HG03354 (cell line): ENCODE measurements at regions not wholly inside any gene's neighbourhood (a gene's known extent, or its start where the extent isn't known, plus 50 kb on each side); places are given as distances from the start of the nearest gene placed in this dataset.

Experiments
- ATAC-seq: cut with Tn5 transposase; IDR thresholded peaks from one replicate; pipeline ENCODE4 v1.9.1; 2021; ENCODE audit warnings: mild to moderate bottlenecking; ENCODE audit not compliant: unreplicated experiment, poor library complexity, severe bottlenecking

- no peak for ATAC-seq
Observed at GRCh38 chr9:10674586-10674985, 61.8 kb upstream of the PTPRD start.

GRCh38 chr9:10678010-10678409 lies 65.2 kb upstream of the PTPRD start:
- no peak for ATAC-seq

- ATAC-seq: no peak
Observed at GRCh38 chr9:10678790-10679189, 66.0 kb upstream of the PTPRD start.

- no peak for ATAC-seq
Observed at GRCh38 chr9:10686943-10687342, 74.1 kb upstream of the PTPRD start.

- no peak for ATAC-seq
Observed at GRCh38 chr9:10690546-10690945, 77.7 kb upstream of the PTPRD start.

GRCh38 chr9:10697044-10697443 lies 84.2 kb upstream of the PTPRD start:
- no peak for ATAC-seq

GRCh38 chr9:10700291-10700690 lies 87.5 kb upstream of the PTPRD start:
- ATAC-seq: no peak

- no peak for ATAC-seq
Observed at GRCh38 chr9:10700915-10701314, 88.1 kb upstream of the PTPRD start.

- no peak for ATAC-seq
Observed at GRCh38 chr9:10701906-10702305, 89.1 kb upstream of the PTPRD start.

GRCh38 chr9:10703139-10703538 lies 90.3 kb upstream of the PTPRD start:
- ATAC-seq: no peak

- no peak for ATAC-seq
Observed at GRCh38 chr9:10704720-10705119, 91.9 kb upstream of the PTPRD start.

- no peak for ATAC-seq
Observed at GRCh38 chr9:10705383-10705782, 92.6 kb upstream of the PTPRD start.

- ATAC-seq: no peak
Observed at GRCh38 chr9:10706788-10707187, 94.0 kb upstream of the PTPRD start.

GRCh38 chr9:10721301-10721700 lies 108.5 kb upstream of the PTPRD start:
- ATAC-seq: no peak

GRCh38 chr9:10729213-10729612 lies 116.4 kb upstream of the PTPRD start:
- ATAC-seq: no peak

- ATAC-seq: no peak
Observed at GRCh38 chr9:10744669-10745068, 131.9 kb upstream of the PTPRD start.

GRCh38 chr9:10753474-10753873 lies 140.7 kb upstream of the PTPRD start:
- ATAC-seq: no peak

- ATAC-seq: no peak
Observed at GRCh38 chr9:10764481-10764880, 151.7 kb upstream of the PTPRD start.

- ATAC-seq: no peak
Observed at GRCh38 chr9:10773136-10773535, 160.3 kb upstream of the PTPRD start.

- ATAC-seq: no peak
Observed at GRCh38 chr9:10774051-10774450, 161.2 kb upstream of the PTPRD start.

- no peak for ATAC-seq
Observed at GRCh38 chr9:10785255-10785654, 172.5 kb upstream of the PTPRD start.

- no peak for ATAC-seq
Observed at GRCh38 chr9:10793306-10793705, 180.5 kb upstream of the PTPRD start.

GRCh38 chr9:10804486-10804885 lies 191.7 kb upstream of the PTPRD start:
- no peak for ATAC-seq
